H9 (cell line): ENCODE measurements at regions not wholly inside any gene's neighbourhood (a gene's known extent, or its start where the extent isn't known, plus 50 kb on each side); places are given as distances from the start of the nearest gene placed in this dataset.

ENCODE experiments used
- DNase-seq: peaks from one replicate; pipeline ENCODE4 v3.0.0-alpha.2; 2017
- H2AFZ ChIP-seq: one replicate; pipeline ENCODE4 v1.6.1; 2013; ENCODE audit warnings: mild to moderate bottlenecking, low read length, control low read depth, moderate library complexity
- H2AK5ac ChIP-seq: 2 replicates; pipeline ENCODE4 v1.6.1; 2013; ENCODE audit warnings: low read length, control low read depth, mixed read lengths; ENCODE audit not compliant: insufficient read length
- H2BK120ac ChIP-seq: one replicate; pipeline ENCODE4 v1.6.1; 2013; ENCODE audit warnings: low read depth, mild to moderate bottlenecking, low read length, control low read depth, inconsistent platforms; ENCODE audit not compliant: poor library complexity, severe bottlenecking
- H2BK12ac ChIP-seq: 2 replicates; pipeline ENCODE4 v1.6.1; 2013; ENCODE audit warnings: low read length, control low read depth, mixed read lengths, low read depth; ENCODE audit not compliant: insufficient read length
- H2BK15ac ChIP-seq: 2 replicates; pipeline ENCODE4 v1.6.1; 2013; ENCODE audit warnings: low read depth, low read length, control low read depth
- H2BK20ac ChIP-seq: one replicate; pipeline ENCODE4 v1.6.1; 2013; ENCODE audit warnings: low read depth, mild to moderate bottlenecking, low read length, control low read depth, inconsistent platforms; ENCODE audit not compliant: poor library complexity, severe bottlenecking
- H2BK5ac ChIP-seq: 2 replicates; pipeline ENCODE4 v1.6.1; 2013; ENCODE audit warnings: low read length, control low read depth, mixed read lengths; ENCODE audit not compliant: insufficient read length
- H3K14ac ChIP-seq: 2 replicates; pipeline ENCODE4 v1.6.1; 2013; ENCODE audit warnings: low read length, control low read depth; ENCODE audit not compliant: insufficient read depth
- H3K18ac ChIP-seq: 2 replicates; pipeline ENCODE4 v1.6.1; 2013; ENCODE audit warnings: low read depth, mild to moderate bottlenecking, mixed read lengths, low read length, control low read depth; ENCODE audit not compliant: insufficient read length
- H3K23ac ChIP-seq: 2 replicates; pipeline ENCODE4 v1.6.1; 2013; ENCODE audit warnings: low read length, control low read depth, mixed read lengths, low read depth; ENCODE audit not compliant: insufficient read length
- H3K23me2 ChIP-seq: 2 replicates; pipeline ENCODE4 v1.6.1; 2013; ENCODE audit warnings: low read depth, mild to moderate bottlenecking, mixed read lengths, low read length, control low read depth; ENCODE audit not compliant: insufficient read length, poor library complexity, severe bottlenecking
- H3K27ac ChIP-seq: 2 replicates; pipeline ENCODE4 v1.5.1; 2013; ENCODE audit warnings: low read length, control low read depth, mixed read lengths, low read depth; ENCODE audit not compliant: insufficient read length
- H3K27me3 ChIP-seq: 2 replicates; pipeline ENCODE4 v1.6.1; 2013; ENCODE audit warnings: low read length, control low read depth, inconsistent platforms; ENCODE audit not compliant: insufficient read depth
- H3K4ac ChIP-seq: 2 replicates; pipeline ENCODE4 v1.6.1; 2013; ENCODE audit warnings: low read depth, mild to moderate bottlenecking, control low read depth, inconsistent platforms, low read length, moderate library complexity
- H3K4me1 ChIP-seq: 2 replicates; pipeline ENCODE4 v1.6.1; 2013; ENCODE audit warnings: low read length, control low read depth, inconsistent platforms; ENCODE audit not compliant: insufficient read depth
- H3K4me2 ChIP-seq: 2 replicates; pipeline ENCODE4 v1.6.1; 2013; ENCODE audit warnings: low read length, control low read depth, mixed read lengths; ENCODE audit not compliant: insufficient read length, insufficient read depth
- H3K56ac ChIP-seq: 2 replicates; pipeline ENCODE4 v1.6.1; 2013; ENCODE audit warnings: low read depth, mild to moderate bottlenecking, mixed read lengths, low read length, control low read depth; ENCODE audit not compliant: insufficient read length
- H3K79me1 ChIP-seq: 2 replicates; pipeline ENCODE4 v1.6.1; 2013; ENCODE audit warnings: low read depth, mild to moderate bottlenecking, moderate library complexity, low read length, control low read depth, inconsistent platforms; ENCODE audit not compliant: insufficient read depth, poor library complexity, severe bottlenecking
- H3K79me2 ChIP-seq: 2 replicates; pipeline ENCODE4 v1.6.1; 2013; ENCODE audit warnings: low read length, control low read depth, inconsistent platforms; ENCODE audit not compliant: insufficient read depth
- H3K9ac ChIP-seq: 2 replicates; pipeline ENCODE4 v1.6.1; 2013; ENCODE audit warnings: low read length, control low read depth, mixed read lengths; ENCODE audit not compliant: insufficient read length; ENCODE audit errors: extremely low read depth
- H3K9me3 ChIP-seq: one replicate; pipeline ENCODE4 v1.6.1; 2013; ENCODE audit warnings: low read depth, low read length, inconsistent platforms; ENCODE audit not compliant: control insufficient read depth
- H3T11ph ChIP-seq: one replicate; pipeline ENCODE4 v1.6.1; 2013; ENCODE audit warnings: mild to moderate bottlenecking, low read length, control low read depth, inconsistent platforms
- H4K20me1 ChIP-seq: one replicate; pipeline ENCODE4 v1.6.1; 2013; ENCODE audit not compliant: control insufficient read depth, insufficient read length, insufficient read depth
- H4K5ac ChIP-seq: 2 replicates; pipeline ENCODE4 v1.6.1; 2013; ENCODE audit warnings: low read depth, mild to moderate bottlenecking, mixed read lengths, low read length, control low read depth; ENCODE audit not compliant: insufficient read length
- H4K8ac ChIP-seq: replicated peaks from 2 replicates; pipeline ENCODE4 v1.6.1; 2013; ENCODE audit warnings: low read length, control low read depth, mixed read lengths, low read depth; ENCODE audit not compliant: insufficient read length
- H4K91ac ChIP-seq: 2 replicates; pipeline ENCODE4 v1.6.1; 2013; ENCODE audit warnings: low read depth, mild to moderate bottlenecking, moderate library complexity, mixed read lengths, low read length, control low read depth; ENCODE audit not compliant: insufficient read length
- H3K27ac Mint-ChIP-seq, 3 experiments: 2 replicates in 2 of 3; 3 replicates in 1 of 3; pipeline ENCODE4 v1.8.0; 2020 to 2021; ENCODE audit warnings: mixed read lengths in 3 of 3, mild to moderate bottlenecking in 1 of 3, moderate library complexity in 1 of 3
- H3K27me3 Mint-ChIP-seq: 2 replicates; pipeline ENCODE4 v1.8.0; 2021; ENCODE audit warnings: low read depth, mild to moderate bottlenecking, moderate library complexity, mixed read lengths
- H3K36me3 Mint-ChIP-seq, 3 experiments: 2 replicates in 2 of 3; 3 replicates in 1 of 3; pipeline ENCODE4 v1.8.0; 2020 to 2021; ENCODE audit warnings: low read depth in 3 of 3, mixed read lengths in 3 of 3; ENCODE audit not compliant: insufficient read depth in 1 of 3
- H3K4me1 Mint-ChIP-seq, 2 experiments: 2 replicates each; pipeline ENCODE4 v1.8.0; 2020; ENCODE audit warnings: mixed read lengths in 2 of 2
- H3K4me3 Mint-ChIP-seq, 2 experiments: 2 replicates in 1 of 2; 3 replicates in 1 of 2; pipeline ENCODE4 v1.8.0; 2020 to 2021; ENCODE audit warnings: mild to moderate bottlenecking in 2 of 2, mixed read lengths in 2 of 2, moderate library complexity in 1 of 2
- H3K9me3 Mint-ChIP-seq, 2 experiments: 2 replicates in 1 of 2; 3 replicates in 1 of 2; pipeline ENCODE4 v1.8.0; 2020; ENCODE audit warnings: mild to moderate bottlenecking in 2 of 2, mixed read lengths in 2 of 2, moderate library complexity in 1 of 2
- WGBS: extraction: QIAGEN DNeasy Blood & Tissue Kit; methylation state at CpG from one replicate; pipeline ENCODE4 v1.1.7; 2013; ENCODE audit warnings: missing lambda C conversion rate, low lambda C conversion rate, mixed read lengths; ENCODE audit not compliant: insufficient read length; ENCODE audit errors: extremely low coverage; 5-methylcytosine and 5-hydroxymethylcytosine counted together
- TF ChIP-seq, protein P1 (sequence below): fragments of 200-600 bp; sonication (generic); conservative IDR thresholded peaks from 3 replicates; pipeline ENCODE4 v1.8.0; 2021; ENCODE audit warnings: antibody characterized with exemption, mild to moderate bottlenecking

DNA sequence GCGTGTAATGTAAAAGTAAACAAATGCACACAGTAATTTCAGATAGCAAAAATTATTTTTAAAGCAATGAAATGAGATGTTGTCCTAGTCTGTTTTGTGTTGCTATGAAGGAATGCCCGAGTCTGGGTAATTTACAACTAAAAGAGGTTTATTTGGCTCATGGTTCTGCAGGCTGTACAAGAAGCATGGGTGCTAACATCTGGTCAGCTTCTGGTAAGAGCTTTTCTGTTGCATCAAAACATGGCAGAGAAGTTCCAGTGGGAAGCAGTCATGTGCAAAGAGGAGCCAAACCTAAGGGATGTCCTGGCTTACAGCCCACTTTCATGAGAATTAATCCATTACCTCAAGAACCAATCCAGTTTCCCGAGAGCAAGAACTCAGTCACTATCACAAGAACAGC, 62.9 kb upstream of the MNX1 start:
- Histone ChIP-seq H2BK5ac (no peak overlapping the region), H3K27me3 (peaks cover 2% of the 10 kb centered on the region; the same call in 1 of the 2 replicates), H3K4me1 (no peaks in the 10 kb centered on the region), H3K27ac (no peak overlapping the region), H3K9ac (no peak overlapping the region), H2BK12ac (no peak overlapping the region), H2BK120ac (no peak overlapping the region), H2AK5ac (no peak overlapping the region), H3K4me2 (no peak overlapping the region), H3K18ac (no peak overlapping the region), H3K23ac (no peak overlapping the region), H4K5ac (no peak overlapping the region), H3K56ac (no peak overlapping the region), H2BK20ac (no peak overlapping the region), H4K8ac (no peak overlapping the region), H3K9me3 (no peaks in the 10 kb centered on the region), H3K4ac (no peak overlapping the region), H4K20me1 (no peaks in the 10 kb centered on the region), H3K23me2 (peaks cover 6% of the 10 kb centered on the region), H3K79me1 (no peaks in the 10 kb centered on the region), H2BK15ac (no peak overlapping the region), H3T11ph (no peak overlapping the region), H3K79me2 (no peaks in the 10 kb centered on the region), H2AFZ (no peak overlapping the region), H4K91ac (no peak overlapping the region), H3K14ac (no peak overlapping the region)
- Mint-ChIP-seq H3K4me3 (no peak overlapping the region), H3K27ac (no peak overlapping the region), H3K36me3 (no peaks in the 10 kb centered on the region), H3K27me3 (peaks cover 59% of the 10 kb centered on the region), H3K4me1 (peaks cover 4% of the 10 kb centered on the region in 2 experiments; a peak in 2 of 4 replicates), H3K9me3 (peaks cover 2% of the 10 kb centered on the region in 2 experiments; a peak in 1 of 5 replicates)
- no CpG with 5 or more reads among the region's 3 CpGs for whole genome bisulfite sequencing
- DNase-seq: no peak
- TF ChIP-seq, protein P1, sequence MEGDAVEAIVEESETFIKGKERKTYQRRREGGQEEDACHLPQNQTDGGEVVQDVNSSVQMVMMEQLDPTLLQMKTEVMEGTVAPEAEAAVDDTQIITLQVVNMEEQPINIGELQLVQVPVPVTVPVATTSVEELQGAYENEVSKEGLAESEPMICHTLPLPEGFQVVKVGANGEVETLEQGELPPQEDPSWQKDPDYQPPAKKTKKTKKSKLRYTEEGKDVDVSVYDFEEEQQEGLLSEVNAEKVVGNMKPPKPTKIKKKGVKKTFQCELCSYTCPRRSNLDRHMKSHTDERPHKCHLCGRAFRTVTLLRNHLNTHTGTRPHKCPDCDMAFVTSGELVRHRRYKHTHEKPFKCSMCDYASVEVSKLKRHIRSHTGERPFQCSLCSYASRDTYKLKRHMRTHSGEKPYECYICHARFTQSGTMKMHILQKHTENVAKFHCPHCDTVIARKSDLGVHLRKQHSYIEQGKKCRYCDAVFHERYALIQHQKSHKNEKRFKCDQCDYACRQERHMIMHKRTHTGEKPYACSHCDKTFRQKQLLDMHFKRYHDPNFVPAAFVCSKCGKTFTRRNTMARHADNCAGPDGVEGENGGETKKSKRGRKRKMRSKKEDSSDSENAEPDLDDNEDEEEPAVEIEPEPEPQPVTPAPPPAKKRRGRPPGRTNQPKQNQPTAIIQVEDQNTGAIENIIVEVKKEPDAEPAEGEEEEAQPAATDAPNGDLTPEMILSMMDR: no peak
